HG03460 (cell line): ENCODE measurements at regions not wholly inside any gene's neighbourhood (a gene's known extent, or its start where the extent isn't known, plus 50 kb on each side); places are given as distances from the start of the nearest gene placed in this dataset.
A peak's percentile ranks its signal among the peaks of the same experiment; 100 is the strongest.

Source experiments
- ATAC-seq: cut with Tn5 transposase; IDR thresholded peaks from one replicate; pipeline ENCODE4 v1.9.1; 2021; ENCODE audit not compliant: unreplicated experiment

- ATAC-seq, result no peak
Observed at GRCh38 chr6:139823099-139823807, 448.8 kb upstream of the CITED2 start.

GRCh38 chr6:139821676-139822223, 447.3 kb upstream of the CITED2 start:
- ATAC-seq, result no peak

- no peak for ATAC-seq
Observed at GRCh38 chr6:139820210-139820609, 445.8 kb upstream of the CITED2 start.

GRCh38 chr6:139819776-139820175, 445.3 kb upstream of the CITED2 start:
- no peak for ATAC-seq

- ATAC-seq, result no peak
Observed at GRCh38 chr6:139812939-139813338, 438.5 kb upstream of the CITED2 start.

DNA sequence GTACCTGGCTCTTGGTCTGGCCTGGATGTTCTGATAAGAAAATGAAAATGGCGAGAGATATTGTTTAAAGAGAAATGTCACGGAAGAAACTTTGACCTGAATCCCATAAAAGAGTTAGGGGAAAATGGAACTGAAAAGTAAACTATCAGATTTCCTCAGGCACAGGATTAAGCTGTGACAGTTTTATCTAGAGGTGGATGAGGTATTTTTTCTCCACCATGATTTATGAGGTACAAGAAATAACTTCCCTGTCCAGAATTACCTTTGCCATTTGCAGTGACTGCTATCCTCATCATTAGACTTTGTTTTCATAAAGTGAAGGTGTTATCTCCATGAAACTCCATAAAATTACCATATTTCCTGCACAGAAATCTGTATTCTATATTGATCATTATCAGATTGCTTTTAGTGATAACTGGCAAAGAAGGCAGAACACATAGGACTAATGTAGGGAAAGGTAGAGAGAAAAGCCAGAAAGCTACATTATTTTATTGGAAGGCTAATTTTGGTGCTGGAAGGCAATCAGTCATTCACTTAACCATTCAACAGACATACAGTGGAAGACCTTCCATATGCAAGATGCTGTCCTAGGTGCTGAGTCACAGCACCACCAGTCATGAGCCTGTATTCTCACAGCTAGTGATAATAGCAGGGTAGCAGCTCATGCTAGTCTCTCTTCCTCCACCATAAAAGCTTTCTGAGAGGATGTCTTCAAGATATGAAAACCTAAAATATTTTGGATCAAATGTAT, 427.3 kb upstream of the CITED2 start:
- no peak for ATAC-seq

GRCh38 chr6:139800837-139801236, 426.4 kb upstream of the CITED2 start:
- ATAC-seq, result peak; percentile 62

DNA sequence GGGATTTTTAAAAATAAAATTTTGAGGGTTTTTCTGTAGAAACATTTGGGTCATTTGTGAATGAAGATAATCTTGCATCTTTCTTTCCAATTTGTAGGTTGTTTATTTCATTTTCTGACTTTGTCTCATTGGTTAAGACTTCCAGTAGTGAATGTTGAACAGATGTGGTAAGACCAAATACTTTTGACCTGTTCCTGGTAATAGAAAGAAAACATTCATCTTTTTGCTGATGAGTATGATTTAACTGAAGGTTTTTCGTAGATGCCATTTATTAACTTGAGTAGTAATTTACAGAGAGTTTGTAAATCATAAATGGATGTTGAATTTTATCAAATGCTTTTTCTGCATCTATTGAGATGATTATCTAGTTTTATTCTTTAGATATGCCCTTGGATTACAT, 416.1 kb upstream of the CITED2 start:
- ATAC-seq, result no peak

- ATAC-seq, result no peak
Observed at GRCh38 chr6:139784222-139784769, 409.8 kb upstream of the CITED2 start.

DNA sequence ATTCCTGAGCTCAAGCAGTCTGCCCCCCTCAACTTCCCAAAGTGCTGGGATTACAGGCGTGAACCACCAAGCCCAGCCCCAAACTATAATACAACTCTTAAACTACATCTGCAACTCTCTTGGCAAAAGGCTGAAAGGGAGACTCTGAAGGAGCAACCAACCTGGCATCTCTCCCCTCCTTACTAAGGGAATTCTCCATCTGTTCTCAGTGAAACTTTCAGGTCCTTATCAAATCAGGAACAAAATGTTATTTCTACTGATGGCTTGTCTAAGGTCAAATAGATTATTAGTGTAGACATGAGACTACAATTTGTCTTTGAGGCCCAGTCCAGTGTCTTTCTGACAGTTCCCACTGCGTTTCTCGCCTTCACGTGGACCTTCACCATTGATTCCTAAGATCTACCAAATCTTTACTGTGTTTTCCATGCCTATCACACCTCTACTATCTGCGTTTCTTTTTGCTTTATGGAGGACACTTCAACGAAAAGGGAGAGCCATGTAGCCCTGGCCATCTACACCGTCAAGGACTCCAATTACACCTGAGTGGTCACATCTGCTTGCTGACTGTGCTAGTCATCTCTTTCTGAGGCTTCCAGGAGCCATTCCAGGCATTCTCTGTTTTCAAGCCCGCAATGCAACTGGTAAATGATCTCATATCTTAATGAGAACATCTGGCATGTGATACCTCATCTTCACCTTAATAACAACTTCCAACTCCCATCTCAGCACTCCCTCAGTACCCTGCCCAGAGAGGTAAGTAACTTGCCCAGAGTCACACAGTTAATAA, 405.7 kb upstream of the CITED2 start:
- ATAC-seq, result no peak

GRCh38 chr6:139778688-139779087, 404.2 kb upstream of the CITED2 start:
- ATAC-seq, result no peak

GRCh38 chr6:139778106-139778505, 403.7 kb upstream of the CITED2 start:
- no peak for ATAC-seq

DNA sequence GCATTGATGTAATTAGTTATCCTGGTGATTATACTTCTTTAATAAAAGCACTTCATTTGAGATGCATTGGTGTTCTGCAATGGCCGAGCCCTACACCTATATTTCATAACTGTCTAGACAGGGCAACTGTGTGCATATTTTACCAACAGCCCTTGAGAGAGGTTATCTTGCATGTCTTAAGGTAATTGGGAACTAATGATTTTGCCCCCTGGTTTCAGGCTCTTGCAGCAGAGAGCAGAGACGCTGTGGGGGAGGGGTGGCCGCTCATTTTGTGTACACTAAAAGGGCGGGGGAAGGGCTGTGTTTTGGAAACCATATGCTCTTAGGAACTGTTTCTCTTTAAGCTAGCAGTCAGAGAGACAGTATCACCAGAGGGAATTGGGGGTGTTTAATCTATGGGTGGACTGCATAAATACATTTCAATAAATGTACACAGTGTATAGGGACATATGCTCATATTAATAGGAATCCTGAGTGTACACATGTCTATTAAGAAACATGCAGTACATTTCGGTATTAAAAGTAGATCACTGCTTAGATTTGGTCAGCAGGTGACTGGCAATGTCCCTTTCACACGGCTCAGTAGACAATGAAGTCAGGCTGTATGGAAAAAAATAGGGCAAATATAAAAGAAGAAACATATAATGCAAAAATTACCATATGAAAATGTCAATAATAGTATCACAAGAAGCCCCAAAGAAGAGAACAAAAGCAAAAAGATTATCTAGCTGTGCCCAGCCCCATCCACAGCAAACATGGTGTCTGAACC, 402.9 kb upstream of the CITED2 start:
- ATAC-seq, result no peak

GRCh38 chr6:139776041-139776440, 401.6 kb upstream of the CITED2 start:
- no peak for ATAC-seq

DNA sequence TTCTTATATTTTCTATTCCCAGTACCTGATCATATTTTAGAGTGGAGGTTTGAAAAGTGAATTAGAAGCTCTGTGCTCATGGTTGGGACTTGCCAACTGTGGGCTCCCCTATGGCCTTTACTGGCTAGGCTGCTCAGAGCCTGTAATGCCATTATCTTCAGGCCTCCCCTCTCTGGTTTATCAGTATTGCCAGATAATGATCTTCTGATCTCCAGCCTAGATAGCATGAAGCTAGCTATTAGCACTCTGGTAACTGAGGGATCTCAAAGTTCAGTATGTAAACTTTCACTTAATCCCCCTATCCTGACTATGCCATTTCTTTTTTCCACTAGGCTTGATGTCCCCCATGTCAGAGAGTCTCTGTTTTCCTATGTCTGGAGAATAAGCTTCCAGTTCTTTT, 393.7 kb upstream of the CITED2 start:
- ATAC-seq, result no peak

DNA sequence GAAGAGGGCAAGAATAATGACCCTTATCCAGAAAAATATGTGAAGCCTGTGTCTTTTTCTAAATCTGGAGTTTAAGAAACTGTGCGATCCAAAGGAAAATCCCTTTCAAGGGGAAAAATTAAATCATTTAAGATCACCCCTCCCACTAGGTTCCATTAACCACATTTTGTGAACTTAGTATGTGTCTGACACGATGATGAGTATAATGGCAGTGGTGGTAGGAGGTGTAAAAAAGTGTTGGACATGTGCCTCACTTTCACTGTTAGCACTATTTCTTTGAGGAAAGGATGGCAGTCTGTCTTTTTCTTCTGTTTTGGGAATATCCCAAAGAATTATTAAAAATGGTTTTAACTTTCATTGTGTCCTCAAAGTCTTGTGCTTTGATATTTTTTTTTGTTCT, 392.3 kb upstream of the CITED2 start:
- ATAC-seq, result no peak

- ATAC-seq, result no peak
Observed at GRCh38 chr6:139765825-139766285, 391.4 kb upstream of the CITED2 start.

DNA sequence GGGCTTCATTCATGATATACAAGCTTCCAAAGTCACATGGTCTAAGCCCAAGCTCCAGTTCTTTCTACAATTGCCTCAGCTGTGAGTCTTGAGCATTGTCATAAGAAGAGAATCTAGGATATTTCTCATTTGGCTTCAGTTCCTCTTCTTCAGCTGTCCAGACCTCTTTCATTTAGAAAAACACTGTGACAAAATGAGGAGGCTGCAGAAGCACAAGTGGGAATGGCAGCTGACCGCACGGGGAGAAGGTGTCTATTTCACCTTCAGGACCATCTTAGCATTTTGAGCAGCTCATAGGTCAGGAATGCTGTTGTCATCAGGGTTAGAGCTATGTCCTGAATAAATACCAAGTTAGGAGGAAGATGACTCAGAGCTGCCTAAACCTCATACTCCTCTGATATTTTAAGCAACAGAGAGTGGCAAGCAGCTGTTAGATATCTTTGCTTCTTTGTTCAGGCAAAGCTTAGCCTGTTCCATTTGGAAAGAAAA, 390.1 kb upstream of the CITED2 start:
- ATAC-seq, result peak; percentile 87

- ATAC-seq, result no peak
Observed at GRCh38 chr6:139763468-139764210, 389.2 kb upstream of the CITED2 start.
